Caco-2 (cell line): ENCODE measurements at regions not wholly inside any gene's neighbourhood (a gene's known extent, or its start where the extent isn't known, plus 50 kb on each side); places are given as distances from the start of the nearest gene placed in this dataset.

Experiments
- BruUV-seq: library from RNA; stranded (reverse); fragments of 400-500 nt; replicated peaks from 2 replicates; lab custom pipeline; 2021; lab: Mats Ljungman, UMichigan
- CTCF ChIA-PET: fragments of 300-600 bp; sonication (Branson Sonifier 250); formaldehyde crosslinking; loops from one replicate; lab custom pipeline; 2022; ENCODE audit warnings: antibody characterized with exemption; lab: Charles Lee
- POLR2A ChIA-PET: fragments of 300-600 bp; sonication (Branson Sonifier 250); formaldehyde crosslinking; loops from one replicate; lab custom pipeline; 2022; ENCODE audit warnings: antibody characterized with exemption; lab: Charles Lee
- DNase-seq, 2 experiments: peaks; one replicate each; pipeline versions ENCODE4 v3.0.0 to v3.0.0-alpha.2; 2020 to 2022
- H3K27me3 ChIP-seq: replicated peaks from 2 replicates; pipeline ENCODE4 v1.6.0; 2011; ENCODE audit warnings: low read length; ENCODE audit not compliant: control insufficient read depth, insufficient read depth
- H3K36me3 ChIP-seq: 2 replicates; pipeline ENCODE4 v1.5.1; 2011; ENCODE audit warnings: low read length; ENCODE audit not compliant: control insufficient read depth, insufficient read depth
- H3K4me1 ChIP-seq: fragments of 250-450 bp; sonication (Bioruptor Pico); 2 replicates; pipeline ENCODE4 v1.5.1; 2020; ENCODE audit warnings: mild to moderate bottlenecking
- H3K4me3 ChIP-seq: 2 replicates; pipeline ENCODE4 v1.5.1; 2011; ENCODE audit warnings: low read depth, mild to moderate bottlenecking, control low read depth, low read length
- H3K9me3 ChIP-seq: fragments of 250-450 bp; sonication (Bioruptor Pico); 2 replicates; pipeline ENCODE4 v1.5.1; 2020; ENCODE audit warnings: mild to moderate bottlenecking, moderate library complexity
- H3K27ac Mint-ChIP-seq: one replicate; pipeline ENCODE4 v1.8.0; 2022; ENCODE audit warnings: mixed read lengths; ENCODE audit not compliant: unreplicated experiment
- H3K27me3 Mint-ChIP-seq: one replicate; pipeline ENCODE4 v1.8.0; 2022; ENCODE audit warnings: mixed read lengths; ENCODE audit not compliant: insufficient read depth, unreplicated experiment
- H3K36me3 Mint-ChIP-seq: one replicate; pipeline ENCODE4 v1.8.0; 2022; ENCODE audit warnings: mild to moderate bottlenecking, mixed read lengths; ENCODE audit not compliant: insufficient read depth, unreplicated experiment
- H3K4me1 Mint-ChIP-seq: one replicate; pipeline ENCODE4 v1.8.0; 2022; ENCODE audit warnings: low read depth, mixed read lengths; ENCODE audit not compliant: unreplicated experiment
- H3K4me3 Mint-ChIP-seq: one replicate; pipeline ENCODE4 v1.8.0; 2022; ENCODE audit warnings: mild to moderate bottlenecking, moderate library complexity, mixed read lengths; ENCODE audit not compliant: unreplicated experiment
- H3K9me3 Mint-ChIP-seq: one replicate; pipeline ENCODE4 v1.8.0; 2022; ENCODE audit warnings: mixed read lengths; ENCODE audit not compliant: unreplicated experiment
- intact Hi-C: fragments of 100-400 bp; cut with micrococcal nuclease; formaldehyde crosslinking; loops from one replicate; pipeline ENCODE4 v1.10.0; 2022; ENCODE audit not compliant: unreplicated experiment
- TF ChIP-seq, protein P1 (sequence below), 2 experiments: fragments of 200-600 bp in 1 of 2; IDR thresholded peaks; 1 replicate in 1 of 2; 2 replicates in 1 of 2; pipeline versions ENCODE4 v1.5.1 to v1.8.0; 2011 to 2022; ENCODE audit warnings: antibody characterized with exemption in 1 of 2, control low read depth in 1 of 2, inconsistent platforms in 1 of 2, low read depth in 1 of 2, low read length in 1 of 2, mild to moderate bottlenecking in 1 of 2, moderate library complexity in 1 of 2; ENCODE audit not compliant: insufficient read depth in 1 of 2, severe bottlenecking in 1 of 2, unreplicated experiment in 1 of 2

DNA sequence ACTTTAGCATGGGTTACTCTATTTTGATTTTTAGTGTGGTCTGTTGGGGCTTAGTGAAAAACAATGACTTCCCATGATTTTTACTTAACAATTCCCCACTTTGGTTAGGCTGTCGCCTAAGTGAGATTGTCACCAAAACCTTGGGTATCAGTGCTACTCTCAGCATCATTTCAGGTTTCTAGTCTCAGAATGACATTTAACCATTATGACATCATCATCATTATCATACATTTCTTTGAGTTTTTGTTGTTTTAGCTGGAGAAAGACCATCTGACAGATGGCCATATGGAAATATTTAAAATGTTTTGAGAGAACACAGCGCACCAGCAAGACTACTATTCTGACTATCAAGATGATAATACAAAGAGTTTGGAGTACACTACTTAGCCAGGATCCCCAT, 551.0 kb upstream of the PTPRD start:
- TF ChIP-seq, protein P1, sequence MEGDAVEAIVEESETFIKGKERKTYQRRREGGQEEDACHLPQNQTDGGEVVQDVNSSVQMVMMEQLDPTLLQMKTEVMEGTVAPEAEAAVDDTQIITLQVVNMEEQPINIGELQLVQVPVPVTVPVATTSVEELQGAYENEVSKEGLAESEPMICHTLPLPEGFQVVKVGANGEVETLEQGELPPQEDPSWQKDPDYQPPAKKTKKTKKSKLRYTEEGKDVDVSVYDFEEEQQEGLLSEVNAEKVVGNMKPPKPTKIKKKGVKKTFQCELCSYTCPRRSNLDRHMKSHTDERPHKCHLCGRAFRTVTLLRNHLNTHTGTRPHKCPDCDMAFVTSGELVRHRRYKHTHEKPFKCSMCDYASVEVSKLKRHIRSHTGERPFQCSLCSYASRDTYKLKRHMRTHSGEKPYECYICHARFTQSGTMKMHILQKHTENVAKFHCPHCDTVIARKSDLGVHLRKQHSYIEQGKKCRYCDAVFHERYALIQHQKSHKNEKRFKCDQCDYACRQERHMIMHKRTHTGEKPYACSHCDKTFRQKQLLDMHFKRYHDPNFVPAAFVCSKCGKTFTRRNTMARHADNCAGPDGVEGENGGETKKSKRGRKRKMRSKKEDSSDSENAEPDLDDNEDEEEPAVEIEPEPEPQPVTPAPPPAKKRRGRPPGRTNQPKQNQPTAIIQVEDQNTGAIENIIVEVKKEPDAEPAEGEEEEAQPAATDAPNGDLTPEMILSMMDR (IDR thresholded peaks at IDR 0.05; ENCODE audit: insufficient read depth in 1 of 2, low read depth in 1 of 2, low read length in 1 of 2, severe bottlenecking in 1 of 2, unreplicated experiment in 1 of 2), result no peak
- Histone ChIP-seq H3K36me3 (no peaks in the 10 kb centered on the region), H3K4me1 (no peaks in the 10 kb centered on the region), H3K4me3 (no peak overlapping the region), H3K27me3 (no peaks in the 10 kb centered on the region), H3K9me3 (no peaks in the 10 kb centered on the region)
- ChIA-PET POLR2A (no interaction called here), CTCF (no interaction called here)
- intact Hi-C loops, result no loop called here
- no peak overlapping the region for H3K27ac Mint-ChIP-seq
- H3K9me3 Mint-ChIP-seq, result no peaks in the 10 kb centered on the region
- no peak overlapping the region for H3K4me3 Mint-ChIP-seq
- no peaks in the 10 kb centered on the region for H3K36me3 Mint-ChIP-seq
- no peak for DNase-seq
- BruUV-seq, result no TSS peak
- H3K27me3 Mint-ChIP-seq, result no peaks in the 10 kb centered on the region
- H3K4me1 Mint-ChIP-seq, result no peaks in the 10 kb centered on the region

DNA sequence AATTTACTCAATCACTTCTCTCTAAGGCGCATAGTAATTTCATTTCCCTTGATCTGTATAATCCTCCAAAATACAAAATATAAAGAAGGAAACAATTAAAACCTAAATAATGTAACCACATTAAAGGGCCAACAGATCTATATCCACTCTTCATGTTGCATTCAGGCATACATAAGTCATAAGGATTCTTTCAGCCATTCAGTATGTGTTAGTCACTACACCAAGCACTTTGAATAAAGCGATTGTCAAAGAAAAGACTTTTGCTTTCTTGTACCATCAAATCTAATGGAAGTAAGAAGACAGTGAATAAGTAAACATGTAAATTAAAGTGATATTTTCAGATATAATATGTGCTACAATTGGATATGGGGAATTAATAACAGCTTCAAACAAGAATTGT, 569.2 kb upstream of the PTPRD start:
- CTCF ChIA-PET, result no interaction called here
- Mint-ChIP-seq H3K36me3 (no peaks in the 10 kb centered on the region), H3K27ac (no peak overlapping the region), H3K4me3 (no peak overlapping the region), H3K9me3 (no peaks in the 10 kb centered on the region), H3K27me3 (no peaks in the 10 kb centered on the region), H3K4me1 (no peaks in the 10 kb centered on the region)
- POLR2A ChIA-PET, result no interaction called here
- H3K9me3 ChIP-seq, result no peaks in the 10 kb centered on the region
- no peaks in the 10 kb centered on the region for H3K36me3 ChIP-seq
- TF ChIP-seq, protein P1 (IDR thresholded peaks at IDR 0.05; ENCODE audit: insufficient read depth in 1 of 2, low read depth in 1 of 2, low read length in 1 of 2, severe bottlenecking in 1 of 2, unreplicated experiment in 1 of 2), result no peak
- no peaks in the 10 kb centered on the region for H3K27me3 ChIP-seq
- BruUV-seq, result no TSS peak
- no peak for DNase-seq
- no peaks in the 10 kb centered on the region for H3K4me1 ChIP-seq
- intact Hi-C loops, result no loop called here
- no peak overlapping the region for H3K4me3 ChIP-seq

DNA sequence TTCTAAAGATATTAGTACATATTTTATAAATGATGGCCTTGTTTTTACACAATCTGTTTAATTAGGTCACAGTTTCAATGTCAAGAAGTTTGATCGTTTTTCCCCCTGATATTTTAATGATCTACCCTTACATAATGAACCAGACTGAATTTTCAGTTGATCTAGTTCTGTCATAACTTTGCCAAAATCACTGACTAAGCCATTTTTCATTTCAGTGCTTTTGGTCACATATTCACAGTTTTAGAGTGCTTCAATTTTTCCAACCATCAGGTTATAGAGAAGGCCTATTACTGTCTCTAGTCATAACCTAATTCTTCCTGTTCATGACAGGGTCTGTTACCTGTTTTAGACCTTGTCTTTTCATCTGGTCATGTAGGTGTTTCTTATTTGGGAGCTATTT, 577.9 kb upstream of the PTPRD start:
- Mint-ChIP-seq H3K27me3 (no peaks in the 10 kb centered on the region), H3K36me3 (no peaks in the 10 kb centered on the region), H3K4me1 (no peaks in the 10 kb centered on the region), H3K27ac (no peak overlapping the region), H3K9me3 (no peaks in the 10 kb centered on the region), H3K4me3 (no peak overlapping the region)
- Histone ChIP-seq H3K4me3 (no peak overlapping the region), H3K36me3 (no peaks in the 10 kb centered on the region), H3K4me1 (no peaks in the 10 kb centered on the region), H3K27me3 (no peaks in the 10 kb centered on the region), H3K9me3 (no peaks in the 10 kb centered on the region)
- no peak for DNase-seq
- TF ChIP-seq, protein P1 (IDR thresholded peaks at IDR 0.05; ENCODE audit: insufficient read depth in 1 of 2, low read depth in 1 of 2, low read length in 1 of 2, severe bottlenecking in 1 of 2, unreplicated experiment in 1 of 2), result no peak
- no TSS peak for BruUV-seq
- intact Hi-C loops, result no loop called here
- ChIA-PET POLR2A (no interaction called here), CTCF (no interaction called here)
